Trophoblast cell (in vitro differentiated cells and primary cell): ENCODE measurements at regions not wholly inside any gene's neighbourhood (a gene's known extent, or its start where the extent isn't known, plus 50 kb on each side); places are given as distances from the start of the nearest gene placed in this dataset.

ENCODE experiments used
- DNase-seq, 2 donors: peaks; one replicate each; pipeline ENCODE4 v3.0.0-alpha.2; 2016
- H2AFZ ChIP-seq: 2 replicates; pipeline ENCODE4 v1.6.1; 2013; ENCODE audit warnings: low read length, moderate library complexity, mild to moderate bottlenecking; ENCODE audit not compliant: insufficient read depth, poor library complexity
- H2AK5ac ChIP-seq: 2 replicates; pipeline ENCODE4 v1.6.1; 2013; ENCODE audit warnings: mild to moderate bottlenecking, low read length
- H2BK120ac ChIP-seq: 2 replicates; pipeline ENCODE4 v1.6.1; 2013; ENCODE audit warnings: low read length, mild to moderate bottlenecking, moderate library complexity; ENCODE audit not compliant: insufficient read depth, poor library complexity
- H2BK12ac ChIP-seq: 2 replicates; pipeline ENCODE4 v1.6.1; 2013; ENCODE audit warnings: mild to moderate bottlenecking, low read length, moderate library complexity
- H2BK5ac ChIP-seq: 2 replicates; pipeline ENCODE4 v1.6.1; 2013; ENCODE audit warnings: low read length, low read depth, moderate library complexity, mild to moderate bottlenecking; ENCODE audit not compliant: poor library complexity
- H3K14ac ChIP-seq: 2 replicates; pipeline ENCODE4 v1.6.1; 2013; ENCODE audit warnings: mild to moderate bottlenecking, low read length
- H3K18ac ChIP-seq: 2 replicates; pipeline ENCODE4 v1.6.1; 2013; ENCODE audit warnings: mild to moderate bottlenecking, low read length
- H3K23ac ChIP-seq: 2 replicates; pipeline ENCODE4 v1.6.1; 2013; ENCODE audit warnings: low read length
- H3K27ac ChIP-seq: 2 replicates; pipeline ENCODE4 v1.5.1; 2013; ENCODE audit warnings: low read depth, mild to moderate bottlenecking, inconsistent platforms, low read length, moderate library complexity
- H3K27me3 ChIP-seq: 2 replicates; pipeline ENCODE4 v1.6.1; 2013; ENCODE audit warnings: inconsistent platforms, mild to moderate bottlenecking, low read length, moderate library complexity; ENCODE audit not compliant: insufficient read depth
- H3K36me3 ChIP-seq, 2 experiments: 1 replicate in 1 of 2; 2 replicates in 1 of 2; pipeline ENCODE4 v1.6.1; 2013; ENCODE audit warnings: low read length in 2 of 2, mild to moderate bottlenecking in 2 of 2, moderate library complexity in 1 of 2; ENCODE audit not compliant: insufficient read depth in 2 of 2, control insufficient read depth in 1 of 2
- H3K4ac ChIP-seq: 2 replicates; pipeline ENCODE4 v1.6.1; 2013; ENCODE audit warnings: low read depth, mild to moderate bottlenecking, low read length, moderate library complexity
- H3K4me1 ChIP-seq, 2 experiments: 1 replicate in 1 of 2; 2 replicates in 1 of 2; pipeline ENCODE4 v1.6.1; 2013; ENCODE audit warnings: low read length in 2 of 2, mild to moderate bottlenecking in 2 of 2, moderate library complexity in 1 of 2; ENCODE audit not compliant: insufficient read depth in 2 of 2, control insufficient read depth in 1 of 2
- H3K4me2 ChIP-seq: 2 replicates; pipeline ENCODE4 v1.6.1; 2013; ENCODE audit warnings: inconsistent platforms, mild to moderate bottlenecking, low read length, moderate library complexity
- H3K4me3 ChIP-seq: 2 replicates; pipeline ENCODE4 v1.5.1; 2013; ENCODE audit warnings: mild to moderate bottlenecking, low read depth, low read length, inconsistent platforms
- H3K79me1 ChIP-seq: one replicate; pipeline ENCODE4 v1.6.1; 2013; ENCODE audit warnings: low read length
- H3K79me2 ChIP-seq: 2 replicates; pipeline ENCODE4 v1.6.1; 2013; ENCODE audit warnings: low read length, mild to moderate bottlenecking; ENCODE audit not compliant: control insufficient read depth, insufficient read depth, poor library complexity
- H3K9ac ChIP-seq: 2 replicates; pipeline ENCODE4 v1.6.1; 2013; ENCODE audit warnings: mild to moderate bottlenecking, low read length
- H3K9me3 ChIP-seq: 2 replicates; pipeline ENCODE4 v1.6.1; 2013; ENCODE audit warnings: low read depth, mild to moderate bottlenecking, control low read depth, inconsistent platforms, low read length; ENCODE audit not compliant: insufficient read depth
- H4K12ac ChIP-seq: 2 replicates; pipeline ENCODE4 v1.6.1; 2013; ENCODE audit warnings: low read depth, mild to moderate bottlenecking, low read length, moderate library complexity
- H4K8ac ChIP-seq: 2 replicates; pipeline ENCODE4 v1.6.1; 2013; ENCODE audit warnings: low read depth, mild to moderate bottlenecking, low read length, moderate library complexity
- H4K91ac ChIP-seq: one replicate; pipeline ENCODE4 v1.6.1; 2013; ENCODE audit warnings: low read depth, mild to moderate bottlenecking, low read length, moderate library complexity
- WGBS: extraction: QIAGEN DNeasy Blood & Tissue Kit; methylation state at CpG from one replicate; pipeline ENCODE4 v1.1.7; 2013; ENCODE audit warnings: missing lambda C conversion rate; ENCODE audit not compliant: insufficient read length, insufficient coverage; ENCODE audit errors: extremely low coverage; 5-methylcytosine and 5-hydroxymethylcytosine counted together

DNA sequence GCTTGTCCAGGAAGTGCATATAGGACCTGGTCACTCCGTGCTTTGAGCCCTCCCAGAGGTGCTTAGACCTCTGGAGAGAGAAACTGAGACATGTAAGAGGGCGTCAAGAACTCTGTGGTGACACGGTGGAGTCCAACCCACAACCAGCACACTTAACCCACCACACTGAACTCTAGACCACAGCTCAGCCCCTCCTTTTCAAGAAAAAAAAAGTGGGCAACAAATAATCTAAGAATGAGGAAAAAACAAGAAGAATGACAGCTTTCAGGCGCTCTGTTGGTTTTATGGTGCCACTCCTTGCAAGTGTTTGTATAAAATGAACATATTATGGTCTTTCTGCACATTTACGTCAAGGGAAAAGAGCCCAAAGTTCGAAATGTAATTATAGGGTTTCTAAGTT lies 50.2 kb upstream of the SNAPC3 start:
- no peak overlapping the region for H2BK12ac ChIP-seq
- no peak overlapping the region for H3K4me3 ChIP-seq
- no peak overlapping the region for H3K23ac ChIP-seq
- no peak overlapping the region for H2AFZ ChIP-seq
- no peaks in the 10 kb centered on the region for H3K4me1 ChIP-seq
- no peak overlapping the region for H4K8ac ChIP-seq
- no peak overlapping the region for H4K12ac ChIP-seq
- no peaks in the 10 kb centered on the region for H3K79me2 ChIP-seq
- no CpG with 5 or more reads among the region's 6 CpGs for WGBS
- no peak overlapping the region for H3K14ac ChIP-seq
- no peaks in the 10 kb centered on the region for H3K27me3 ChIP-seq
- no peak overlapping the region for H3K4me2 ChIP-seq
- no peak overlapping the region for H3K27ac ChIP-seq
- no peaks in the 10 kb centered on the region for H3K36me3 ChIP-seq
- H4K91ac ChIP-seq = no peak overlapping the region
- H3K18ac ChIP-seq = no peak overlapping the region
- H3K79me1 ChIP-seq = no peaks in the 10 kb centered on the region
- peaks cover 2% of the 10 kb centered on the region for H3K9me3 ChIP-seq
- no peak overlapping the region for H3K4ac ChIP-seq
- no peak overlapping the region for H3K9ac ChIP-seq
- no peak overlapping the region for H2AK5ac ChIP-seq
- H2BK5ac ChIP-seq = peak overlapping the region; percentile 47
- DNase-seq = no peak
- H2BK120ac ChIP-seq = no peak overlapping the region

DNA sequence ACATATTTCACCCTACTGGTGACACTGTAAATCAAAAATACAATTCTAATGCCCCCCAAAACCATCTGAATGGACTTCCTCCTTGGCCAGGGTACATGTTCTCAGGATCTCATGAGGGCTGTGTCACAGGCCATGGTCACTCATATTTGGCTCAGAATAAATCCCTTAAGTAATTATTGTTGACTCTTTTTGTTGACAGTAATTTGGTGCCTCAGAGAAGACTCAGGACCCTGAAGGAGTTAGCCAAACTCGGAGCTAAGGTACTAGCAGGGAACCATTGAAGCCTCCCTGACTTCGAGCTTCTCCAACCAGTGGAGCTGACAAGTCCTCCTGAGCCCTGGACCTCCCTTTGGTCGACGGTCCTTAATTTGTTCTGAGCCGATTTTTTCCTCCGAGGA lies 51.2 kb upstream of the SNAPC3 start:
- no peak for DNase-seq
- Histone ChIP-seq H3K18ac (no peak overlapping the region), H2BK12ac (no peak overlapping the region), H4K91ac (no peak overlapping the region), H3K27ac (no peak overlapping the region), H3K27me3 (no peaks in the 10 kb centered on the region), H3K23ac (no peak overlapping the region), H2AFZ (no peak overlapping the region), H2BK120ac (no peak overlapping the region), H3K9ac (no peak overlapping the region), H4K8ac (no peak overlapping the region), H3K79me2 (no peaks in the 10 kb centered on the region), H3K9me3 (peaks cover 2% of the 10 kb centered on the region), H3K14ac (no peak overlapping the region), H3K36me3 (no peaks in the 10 kb centered on the region), H3K79me1 (no peaks in the 10 kb centered on the region), H3K4me1 (no peaks in the 10 kb centered on the region), H4K12ac (no peak overlapping the region), H3K4me3 (no peak overlapping the region), H3K4ac (no peak overlapping the region), H2AK5ac (no peak overlapping the region), H3K4me2 (no peak overlapping the region), H2BK5ac (no peak overlapping the region)
- no CpG with 5 or more reads among the region's 6 CpGs for WGBS

DNA sequence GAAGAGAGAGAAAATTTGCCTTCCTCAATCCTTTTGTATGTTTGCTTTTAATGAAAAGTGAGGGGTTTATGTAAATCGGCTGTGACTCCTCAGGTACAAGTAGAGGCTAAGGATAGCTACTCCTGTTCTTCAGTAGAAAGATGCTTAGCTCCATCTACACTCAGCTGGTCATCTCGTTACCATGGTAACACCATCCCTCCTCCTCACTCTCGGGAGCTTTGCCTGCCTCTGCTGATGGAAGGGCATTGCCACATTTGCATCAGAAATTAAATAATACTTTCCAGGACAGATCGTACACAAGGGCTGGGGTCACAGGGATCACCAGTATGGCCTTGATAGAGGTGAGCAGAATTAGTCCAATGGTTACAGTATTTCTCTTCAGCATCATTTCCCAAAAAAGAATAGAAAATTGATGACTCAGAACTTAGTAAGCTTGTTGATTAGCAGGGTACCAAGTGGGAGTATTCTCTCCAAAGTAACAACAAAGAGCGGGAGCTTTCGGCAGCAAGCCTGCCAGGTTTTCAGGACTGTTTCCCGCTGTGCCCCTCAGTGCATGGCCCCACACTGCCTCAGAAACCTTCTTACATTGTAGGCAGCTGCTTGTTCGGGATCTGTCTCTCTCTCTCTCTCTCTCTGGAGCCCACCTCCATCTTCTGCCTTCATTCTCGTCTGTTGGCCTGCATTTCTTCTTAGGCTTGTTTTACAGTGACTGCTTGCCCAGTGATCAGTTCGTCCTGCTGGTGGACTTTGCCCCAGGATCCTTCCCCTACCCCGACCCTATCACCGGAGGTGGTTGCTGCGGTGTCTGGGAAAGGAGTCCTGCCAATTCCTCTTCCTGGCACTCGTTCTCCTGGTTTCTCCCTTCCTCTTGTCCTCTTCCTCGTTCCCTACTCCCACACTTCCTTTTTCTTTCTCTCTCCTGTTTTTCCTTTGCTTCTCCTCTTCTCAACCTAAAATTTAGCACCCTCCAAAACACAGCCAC lies 51.9 kb upstream of the SNAPC3 start:
- no peak overlapping the region for H4K8ac ChIP-seq
- no peak overlapping the region for H3K23ac ChIP-seq
- WGBS = no CpG with 5 or more reads among the region's 15 CpGs
- no peak overlapping the region for H3K4me2 ChIP-seq
- H2BK5ac ChIP-seq = no peak overlapping the region
- no peak overlapping the region for H4K91ac ChIP-seq
- DNase-seq = no peak
- H3K4me3 ChIP-seq = peak overlapping the region; percentile 35
- H3K4ac ChIP-seq = no peak overlapping the region
- H3K9me3 ChIP-seq = peaks cover 2% of the 10 kb centered on the region
- H4K12ac ChIP-seq = no peak overlapping the region
- no peaks in the 10 kb centered on the region for H3K4me1 ChIP-seq
- H3K79me2 ChIP-seq = no peaks in the 10 kb centered on the region
- no peak overlapping the region for H2BK12ac ChIP-seq
- H3K18ac ChIP-seq = no peak overlapping the region
- no peak overlapping the region for H3K14ac ChIP-seq
- no peak overlapping the region for H3K9ac ChIP-seq
- no peaks in the 10 kb centered on the region for H3K27me3 ChIP-seq
- no peaks in the 10 kb centered on the region for H3K36me3 ChIP-seq
- no peak overlapping the region for H2AFZ ChIP-seq
- no peak overlapping the region for H2AK5ac ChIP-seq
- H3K79me1 ChIP-seq = no peaks in the 10 kb centered on the region
- H3K27ac ChIP-seq = no peak overlapping the region
- no peak overlapping the region for H2BK120ac ChIP-seq

DNA sequence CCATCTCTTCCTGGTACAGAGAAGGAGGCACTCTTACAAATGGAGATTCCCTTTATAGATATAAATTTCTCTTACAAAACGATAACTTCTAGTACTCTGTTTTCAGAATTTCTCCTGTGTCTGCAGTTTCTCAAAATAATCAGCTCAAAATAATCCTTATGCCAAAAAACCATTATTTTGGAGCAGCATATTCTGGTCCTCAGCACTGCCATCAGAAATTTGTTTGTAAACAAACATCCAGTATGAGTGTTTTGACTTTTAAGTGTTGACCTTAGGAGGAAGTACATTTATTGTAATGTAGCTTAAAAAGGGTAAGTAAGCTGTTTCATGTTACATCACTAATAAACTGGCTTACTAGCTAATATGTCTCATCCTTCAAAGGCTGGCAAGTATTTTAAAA lies 52.8 kb upstream of the SNAPC3 start:
- H3K23ac ChIP-seq = no peak overlapping the region
- no peak for DNase-seq
- H3K4me1 ChIP-seq = no peaks in the 10 kb centered on the region
- no CpG with 5 or more reads among the region's 1 CpG for WGBS
- no peak overlapping the region for H2AFZ ChIP-seq
- no peak overlapping the region for H4K8ac ChIP-seq
- H3K27ac ChIP-seq = no peak overlapping the region
- no peak overlapping the region for H2BK12ac ChIP-seq
- H3K79me1 ChIP-seq = no peaks in the 10 kb centered on the region
- H3K18ac ChIP-seq = no peak overlapping the region
- no peak overlapping the region for H4K12ac ChIP-seq
- H3K4me3 ChIP-seq = no peak overlapping the region
- H3K9me3 ChIP-seq = peaks cover 2% of the 10 kb centered on the region
- H3K79me2 ChIP-seq = no peaks in the 10 kb centered on the region
- H3K4ac ChIP-seq = no peak overlapping the region
- H4K91ac ChIP-seq = no peak overlapping the region
- no peak overlapping the region for H2AK5ac ChIP-seq
- no peak overlapping the region for H3K9ac ChIP-seq
- H3K27me3 ChIP-seq = no peaks in the 10 kb centered on the region
- no peak overlapping the region for H3K4me2 ChIP-seq
- no peaks in the 10 kb centered on the region for H3K36me3 ChIP-seq
- no peak overlapping the region for H3K14ac ChIP-seq
- no peak overlapping the region for H2BK5ac ChIP-seq
- H2BK120ac ChIP-seq = no peak overlapping the region
